ENCODE measurements at regions not wholly inside any gene's neighbourhood (a gene's known extent, or its start where the extent isn't known, plus 50 kb on each side); places are given as distances from the start of the nearest gene placed in this dataset.
"Not testable (repeated sequence)": the region's sequence is repeated elsewhere in the genome, so short reads cannot be mapped to it uniquely, and the experiment has no call there.

GRCh38 chr5:104019956-104020355, 457.4 kb upstream of the NUDT12 start:
- H3K36me3 ChIP-seq: no peaks in the 10 kb centered on the region
- TF ChIP-seq CTCF (IDR thresholded peaks at IDR 0.05): no peak
- no peak for TF ChIP-seq POLR2AphosphoS5 (IDR thresholded peaks at IDR 0.05)
- no peak for TF ChIP-seq POLR2A (IDR thresholded peaks at IDR 0.05)
- no peak for DNase-seq (ENCODE audit: low spot score)
- no peaks in the 10 kb centered on the region for H3K27me3 ChIP-seq (replicated peaks; ENCODE audit: insufficient read depth)
- H3K4me1 ChIP-seq (replicated peaks): no peaks in the 10 kb centered on the region
- 61% methylated on average over 2 of the region's 2 CpGs for WGBS
- no peaks in the 10 kb centered on the region for H3K9me3 ChIP-seq
- no peak overlapping the region for H3K27ac ChIP-seq
- intact Hi-C loops (cut with DNase I): no loop called here
- H3K4me3 ChIP-seq: no peak overlapping the region

- intact Hi-C loops (cut with DNase I): no loop called here
- H3K4me3 ChIP-seq: no peak overlapping the region
- no peaks in the 10 kb centered on the region for H3K4me1 ChIP-seq (replicated peaks)
- DNase-seq (ENCODE audit: low spot score): no peak
- TF ChIP-seq POLR2AphosphoS5 (IDR thresholded peaks at IDR 0.05) (no peak), POLR2A (IDR thresholded peaks at IDR 0.05) (no peak), CTCF (IDR thresholded peaks at IDR 0.05) (no peak)
- no peak overlapping the region for H3K27ac ChIP-seq
- H3K36me3 ChIP-seq: no peaks in the 10 kb centered on the region
- H3K27me3 ChIP-seq (replicated peaks; ENCODE audit: insufficient read depth): no peaks in the 10 kb centered on the region
- H3K9me3 ChIP-seq: no peaks in the 10 kb centered on the region
Measured at GRCh38 chr5:104018299-104018698, 455.7 kb upstream of the NUDT12 start.

GRCh38 chr5:104016646-104017045, 454.1 kb upstream of the NUDT12 start:
- Histone ChIP-seq H3K27me3 (replicated peaks; ENCODE audit: insufficient read depth) (no peaks in the 10 kb centered on the region), H3K27ac (no peak overlapping the region), H3K36me3 (no peaks in the 10 kb centered on the region), H3K4me1 (replicated peaks) (no peaks in the 10 kb centered on the region), H3K4me3 (no peak overlapping the region), H3K9me3 (no peaks in the 10 kb centered on the region)
- DNase-seq (ENCODE audit: low spot score): no peak
- TF ChIP-seq POLR2AphosphoS5 (IDR thresholded peaks at IDR 0.05): no peak
- intact Hi-C loops (cut with DNase I): no loop called here
- 86% methylated on average over 3 of the region's 3 CpGs for WGBS

GRCh38 chr5:104015765-104016164, 453.2 kb upstream of the NUDT12 start:
- TF ChIP-seq CTCF (IDR thresholded peaks at IDR 0.05) (no peak), POLR2AphosphoS5 (IDR thresholded peaks at IDR 0.05) (no peak), POLR2A (IDR thresholded peaks at IDR 0.05) (no peak)
- 80% methylated on average over 2 of the region's 2 CpGs for WGBS
- H3K4me3 ChIP-seq: no peak overlapping the region
- H3K9me3 ChIP-seq: no peaks in the 10 kb centered on the region
- H3K4me1 ChIP-seq (replicated peaks): no peaks in the 10 kb centered on the region
- H3K27ac ChIP-seq: no peak overlapping the region
- intact Hi-C loops (cut with DNase I): no loop called here
- no peak for DNase-seq (ENCODE audit: low spot score)
- H3K27me3 ChIP-seq (replicated peaks; ENCODE audit: insufficient read depth): no peaks in the 10 kb centered on the region
- H3K36me3 ChIP-seq: no peaks in the 10 kb centered on the region

DNA sequence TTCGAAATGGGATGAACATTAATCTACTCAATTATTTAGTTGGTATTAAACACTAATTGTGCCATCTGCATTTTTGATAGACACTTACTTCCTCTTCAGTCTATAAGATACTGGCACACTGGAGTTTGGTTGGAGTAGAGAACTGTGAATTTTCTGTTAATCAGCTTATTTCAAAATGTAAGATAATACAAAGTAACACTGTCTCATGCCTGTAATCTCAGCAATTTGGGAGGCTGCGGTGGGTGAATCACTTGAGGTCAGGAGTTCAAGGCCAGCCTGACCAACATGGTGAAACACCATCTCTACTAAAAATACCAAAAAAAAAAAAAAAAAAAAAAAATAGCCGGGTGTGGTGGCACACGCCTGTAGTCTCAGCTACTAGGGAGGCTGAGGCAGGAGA, 440.2 kb upstream of the NUDT12 start:
- H3K4me1 ChIP-seq (replicated peaks): not testable (repeated sequence)

GRCh38 chr5:104001136-104001535, 438.5 kb upstream of the NUDT12 start:
- 95% methylated on average over 2 of the region's 2 CpGs for WGBS
- H3K9me3 ChIP-seq: no peaks in the 10 kb centered on the region
- no peak for DNase-seq (ENCODE audit: low spot score)
- H3K4me1 ChIP-seq (replicated peaks): no peaks in the 10 kb centered on the region
- H3K27me3 ChIP-seq (replicated peaks; ENCODE audit: insufficient read depth): no peaks in the 10 kb centered on the region
- intact Hi-C loops (cut with DNase I): no loop called here
- H3K27ac ChIP-seq: no peak overlapping the region
- no peak for TF ChIP-seq POLR2A (IDR thresholded peaks at IDR 0.05)
- no peak for TF ChIP-seq POLR2AphosphoS5 (IDR thresholded peaks at IDR 0.05)
- TF ChIP-seq CTCF (IDR thresholded peaks at IDR 0.05): no peak
- H3K36me3 ChIP-seq: no peaks in the 10 kb centered on the region
- no peak overlapping the region for H3K4me3 ChIP-seq

More for the DNA sequence above, 440.2 kb upstream of the NUDT12 start:
- DNase-seq (ENCODE audit: low spot score); H3K27me3 ChIP-seq (replicated peaks; ENCODE audit: insufficient read depth); H3K27ac ChIP-seq; H3K4me3 ChIP-seq; intact Hi-C loops (cut with DNase I); H3K36me3 ChIP-seq; H3K9me3 ChIP-seq: not testable (repeated sequence)
- WGBS: 94% methylated on average over 4 of the region's 4 CpGs
